ENCODE measurements at regions not wholly inside any gene's neighbourhood (a gene's known extent, or its start where the extent isn't known, plus 50 kb on each side); places are given as distances from the start of the nearest gene placed in this dataset.

DNA sequence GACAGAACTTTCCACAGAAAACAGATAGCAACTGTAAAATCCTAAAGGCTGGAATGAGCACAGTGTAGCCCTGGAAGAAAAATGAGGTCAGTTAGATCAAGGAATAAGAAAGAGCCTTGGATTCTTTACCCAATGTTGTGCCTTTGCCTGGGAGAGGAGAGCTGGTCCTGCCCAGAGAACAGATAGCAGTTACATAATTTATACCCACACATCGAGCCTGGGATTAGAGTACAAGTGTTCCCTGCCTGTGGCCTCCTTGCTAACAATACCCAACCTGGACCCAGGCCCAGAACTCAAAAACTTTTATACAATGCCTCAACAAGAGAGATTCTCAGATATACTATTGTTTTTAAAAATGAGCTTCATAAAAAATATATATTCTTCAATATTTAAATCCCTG, 1998.4 kb downstream of the LRRC4C start (continued):
- TF ChIP-seq ELF4 (CRISPR knock-in tag; IDR thresholded peaks at IDR 0.05; ENCODE audit: low read depth), result no peak
- no peak for TF ChIP-seq FOXJ3 (CRISPR knock-in tag; IDR thresholded peaks at IDR 0.05; ENCODE audit: borderline replicate concordance)
- TF ChIP-seq ZMAT4 (CRISPR knock-in tag; IDR thresholded peaks at IDR 0.05), result no peak
- no peak for TF ChIP-seq NFE2L1 (CRISPR knock-in tag; IDR thresholded peaks at IDR 0.05)

DNA sequence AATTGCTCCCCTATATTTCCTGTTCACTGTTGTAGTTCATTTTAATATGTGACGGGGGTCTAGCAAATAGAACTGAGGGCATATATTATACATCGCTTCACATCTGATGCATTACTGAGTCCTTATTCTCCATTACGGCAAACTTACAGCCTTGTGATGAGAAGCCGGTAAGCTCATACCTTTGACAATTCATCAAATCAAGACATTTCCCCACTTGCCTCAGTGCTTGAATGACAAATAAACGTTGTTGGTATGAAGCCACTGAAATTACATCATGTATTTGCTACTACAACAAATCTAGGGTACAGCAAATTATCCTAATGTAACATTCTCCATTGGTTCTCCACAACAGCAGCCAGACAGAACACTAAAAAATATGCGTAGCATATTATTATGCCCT, 1999.8 kb downstream of the LRRC4C start:
- H3K4me1 Mint-ChIP-seq, result no peaks in the 10 kb centered on the region
- no peak for DNase-seq (ENCODE audit: low spot score)
- H3K27me3 Mint-ChIP-seq (ENCODE audit: low read depth), result peaks cover 3% of the 10 kb centered on the region; the same call in 1 of the 2 replicates
- ATAC-seq, result no peak
- H3K36me3 Mint-ChIP-seq, result peaks cover 30% of the 10 kb centered on the region
- ChIA-PET POLR2A (no interaction called here), CTCF (no interaction called here)
- peaks cover 36% of the 10 kb centered on the region for H3K9me3 Mint-ChIP-seq
- H3K27ac Mint-ChIP-seq, result no peak overlapping the region
- TF ChIP-seq FOXP1 (CRISPR knock-in tag; IDR thresholded peaks at IDR 0.05; ENCODE audit: borderline replicate concordance), result no peak
- TF ChIP-seq, protein P1, sequence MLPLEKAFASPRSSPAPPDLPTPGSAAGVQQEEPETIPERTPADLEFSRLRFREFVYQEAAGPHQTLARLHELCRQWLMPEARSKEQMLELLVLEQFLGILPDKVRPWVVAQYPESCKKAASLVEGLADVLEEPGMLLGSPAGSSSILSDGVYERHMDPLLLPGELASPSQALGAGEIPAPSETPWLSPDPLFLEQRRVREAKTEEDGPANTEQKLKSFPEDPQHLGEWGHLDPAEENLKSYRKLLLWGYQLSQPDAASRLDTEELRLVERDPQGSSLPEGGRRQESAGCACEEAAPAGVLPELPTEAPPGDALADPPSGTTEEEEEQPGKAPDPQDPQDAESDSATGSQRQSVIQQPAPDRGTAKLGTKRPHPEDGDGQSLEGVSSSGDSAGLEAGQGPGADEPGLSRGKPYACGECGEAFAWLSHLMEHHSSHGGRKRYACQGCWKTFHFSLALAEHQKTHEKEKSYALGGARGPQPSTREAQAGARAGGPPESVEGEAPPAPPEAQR (CRISPR knock-in tag; IDR thresholded peaks at IDR 0.05), result no peak
- no peak for TF ChIP-seq MLX (CRISPR knock-in tag; IDR thresholded peaks at IDR 0.05)
- no peak for TF ChIP-seq GRHL2 (CRISPR knock-in tag; IDR thresholded peaks at IDR 0.05; ENCODE audit: insufficient replicate concordance, severe bottlenecking)
- no peak for TF ChIP-seq SOX15 (CRISPR knock-in tag; IDR thresholded peaks at IDR 0.05)
- no peak for TF ChIP-seq E2F4 (CRISPR knock-in tag; IDR thresholded peaks at IDR 0.05; ENCODE audit: borderline replicate concordance, low read depth)
- TF ChIP-seq NFYB (CRISPR knock-in tag; conservative IDR thresholded peaks at IDR 0.05; ENCODE audit: low read depth), result no peak
- no peak for TF ChIP-seq EMX1 (CRISPR knock-in tag; IDR thresholded peaks at IDR 0.05)
- TF ChIP-seq ETV6 (CRISPR knock-in tag; IDR thresholded peaks at IDR 0.05), result no peak
- no peak for TF ChIP-seq NFATC4 (CRISPR knock-in tag; IDR thresholded peaks at IDR 0.05)
- TF ChIP-seq STAT6 (CRISPR knock-in tag; conservative IDR thresholded peaks at IDR 0.05; ENCODE audit: low read depth), result no peak
- TF ChIP-seq ELF4 (CRISPR knock-in tag; IDR thresholded peaks at IDR 0.05; ENCODE audit: low read depth), result no peak
- TF ChIP-seq FOXJ3 (CRISPR knock-in tag; IDR thresholded peaks at IDR 0.05; ENCODE audit: borderline replicate concordance), result no peak
- TF ChIP-seq ZNF416 (CRISPR knock-in tag; IDR thresholded peaks at IDR 0.05), result no peak
- H3K4me3 Mint-ChIP-seq, result no peak overlapping the region

DNA sequence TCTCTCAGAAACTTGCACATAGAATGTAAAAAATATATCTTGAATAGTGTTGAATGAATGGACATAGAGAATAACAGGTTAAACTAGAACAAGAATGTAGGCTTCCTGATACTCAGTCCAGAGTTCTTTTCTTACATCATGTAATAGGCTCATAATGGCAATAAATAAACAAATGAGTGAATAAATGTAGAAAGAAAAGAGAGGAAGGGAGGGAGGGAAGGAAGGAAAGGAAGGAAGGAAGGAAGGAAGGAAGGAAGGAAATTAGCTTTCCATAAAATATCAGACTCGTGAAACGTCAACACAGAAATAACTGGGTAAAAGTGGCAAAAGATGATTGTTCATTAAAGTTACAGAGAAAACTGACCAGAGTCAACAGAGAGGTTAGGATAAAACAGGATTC, 2001.0 kb downstream of the LRRC4C start:
- POLR2A ChIA-PET, result no interaction called here
- Mint-ChIP-seq H3K4me1 (no peaks in the 10 kb centered on the region), H3K36me3 (peaks cover 29% of the 10 kb centered on the region), H3K9me3 (peaks cover 35% of the 10 kb centered on the region), H3K4me3 (no peak overlapping the region), H3K27me3 (ENCODE audit: low read depth) (peaks cover 3% of the 10 kb centered on the region; the same call in 1 of the 2 replicates), H3K27ac (no peak overlapping the region)
- CTCF ChIA-PET, result no interaction called here
- DNase-seq (ENCODE audit: low spot score) (no peak), ATAC-seq (no peak)
- TF ChIP-seq PRRX2 (CRISPR knock-in tag; IDR thresholded peaks at IDR 0.05), result no peak
- no peak for TF ChIP-seq TEAD4 (CRISPR knock-in tag; IDR thresholded peaks at IDR 0.05)
- no peak for TF ChIP-seq ZNF263 (CRISPR knock-in tag; IDR thresholded peaks at IDR 0.05; ENCODE audit: low read depth)
- TF ChIP-seq MYBL2 (CRISPR knock-in tag; IDR thresholded peaks at IDR 0.05), result no peak
- TF ChIP-seq, protein P2, sequence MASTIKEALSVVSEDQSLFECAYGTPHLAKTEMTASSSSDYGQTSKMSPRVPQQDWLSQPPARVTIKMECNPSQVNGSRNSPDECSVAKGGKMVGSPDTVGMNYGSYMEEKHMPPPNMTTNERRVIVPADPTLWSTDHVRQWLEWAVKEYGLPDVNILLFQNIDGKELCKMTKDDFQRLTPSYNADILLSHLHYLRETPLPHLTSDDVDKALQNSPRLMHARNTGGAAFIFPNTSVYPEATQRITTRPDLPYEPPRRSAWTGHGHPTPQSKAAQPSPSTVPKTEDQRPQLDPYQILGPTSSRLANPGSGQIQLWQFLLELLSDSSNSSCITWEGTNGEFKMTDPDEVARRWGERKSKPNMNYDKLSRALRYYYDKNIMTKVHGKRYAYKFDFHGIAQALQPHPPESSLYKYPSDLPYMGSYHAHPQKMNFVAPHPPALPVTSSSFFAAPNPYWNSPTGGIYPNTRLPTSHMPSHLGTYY (CRISPR knock-in tag; IDR thresholded peaks at IDR 0.05), result no peak
- no peak for TF ChIP-seq JAZF1 (CRISPR knock-in tag; IDR thresholded peaks at IDR 0.05)
- TF ChIP-seq, protein P3, sequence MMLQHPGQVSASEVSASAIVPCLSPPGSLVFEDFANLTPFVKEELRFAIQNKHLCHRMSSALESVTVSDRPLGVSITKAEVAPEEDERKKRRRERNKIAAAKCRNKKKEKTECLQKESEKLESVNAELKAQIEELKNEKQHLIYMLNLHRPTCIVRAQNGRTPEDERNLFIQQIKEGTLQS (CRISPR knock-in tag; conservative IDR thresholded peaks at IDR 0.05), result no peak
- no peak for TF ChIP-seq EMX1 (CRISPR knock-in tag; IDR thresholded peaks at IDR 0.05)
- no peak for TF ChIP-seq HMGA2 (CRISPR knock-in tag; IDR thresholded peaks at IDR 0.05)
- TF ChIP-seq CREB1 (CRISPR knock-in tag; IDR thresholded peaks at IDR 0.05), result no peak

Measured in WTC11 (cell line).